GM12878 (cell line): ENCODE measurements at regions not wholly inside any gene's neighbourhood (a gene's known extent, or its start where the extent isn't known, plus 50 kb on each side); places are given as distances from the start of the nearest gene placed in this dataset.

Experiments used
- ATAC-seq: fragments of 200-7000 bp; cut with Tn5 transposase; 3 replicates; pipeline ENCODE4 v1.9.1; 2020; ENCODE audit warnings: mild to moderate bottlenecking, moderate library complexity
- BruUV-seq: library from RNA; stranded (reverse); fragments of 400-500 nt; replicated peaks from 2 replicates; lab custom pipeline; 2021; lab: Mats Ljungman, UMichigan
- CTCF ChIA-PET: fragments of 300-600 bp; sonication (Branson Sonifier 250); formaldehyde crosslinking; extraction: SDS; loops from one replicate; lab custom pipeline; 2021; ENCODE audit warnings: inconsistent platforms; lab: Yijun Ruan, JAX
- POLR2A ChIA-PET: fragments of 350-600 bp; formaldehyde crosslinking; extraction: SDS; loops from one replicate; lab custom pipeline; 2021; ENCODE audit warnings: inconsistent platforms; lab: Charles Lee
- RAD21 ChIA-PET: fragments of 300-600 bp; sonication (Branson Sonifier 250); formaldehyde crosslinking; loops from one replicate; lab custom pipeline; 2023; ENCODE audit warnings: antibody characterized with exemption; ENCODE audit not compliant: unreplicated experiment; lab: Charles Lee
- SMC1A ChIA-PET: fragments of 300-600 bp; sonication (Branson Sonifier 250); formaldehyde crosslinking; loops from one replicate; lab custom pipeline; 2023; ENCODE audit not compliant: unreplicated experiment, uncharacterized antibody; lab: Charles Lee
- DNase-seq: peaks from one replicate; pipeline ENCODE4 v3.0.0-alpha.2; 2011; ENCODE audit warnings: low read depth, low spot score
- FAIRE-seq: peaks from 3 replicates; lab custom pipeline; 2011; peaks lifted over from hg19 to GRCh38; lab: Jason Lieb, UNC
- H2AFZ ChIP-seq: 2 replicates; pipeline ENCODE4 v1.6.0; 2011; ENCODE audit warnings: low read depth, low read length, control low read depth; ENCODE audit not compliant: control insufficient read depth
- H3K27ac ChIP-seq: 2 replicates; pipeline ENCODE4 v1.5.1; 2011; ENCODE audit warnings: control low read depth; ENCODE audit not compliant: control insufficient read depth, insufficient read depth
- H3K27me3 ChIP-seq, 2 experiments: replicated peaks in 1 of 2; 2 replicates each; pipeline versions ENCODE4 v1.6.0 to v1.6.1; 2011; ENCODE audit warnings: low read length in 1 of 2; ENCODE audit not compliant: control insufficient read depth in 2 of 2, insufficient read depth in 2 of 2
- H3K36me3 ChIP-seq, 2 experiments: 2 replicates each; pipeline ENCODE4 v1.5.1; 2011; ENCODE audit warnings: low read length in 1 of 2; ENCODE audit not compliant: control insufficient read depth in 2 of 2, insufficient read depth in 2 of 2
- H3K4me1 ChIP-seq: 2 replicates; pipeline ENCODE4 v1.6.1; 2011; ENCODE audit warnings: mild to moderate bottlenecking, low read length, moderate library complexity, mixed read lengths; ENCODE audit not compliant: control insufficient read depth, insufficient read depth
- H3K4me2 ChIP-seq: 2 replicates; pipeline ENCODE4 v1.6.0; 2011; ENCODE audit warnings: control low read depth; ENCODE audit not compliant: control insufficient read depth, insufficient read depth
- H3K4me3 ChIP-seq: fragments of 200-600 bp; sonication (generic); 2 replicates; pipeline ENCODE4 v1.5.1; 2016
- H3K79me2 ChIP-seq: 2 replicates; pipeline ENCODE4 v1.6.0; 2011; ENCODE audit warnings: low read length; ENCODE audit not compliant: control insufficient read depth, insufficient read depth
- H3K9ac ChIP-seq: 2 replicates; pipeline ENCODE4 v1.8.0; 2011; ENCODE audit warnings: low read length, control low read depth, mixed read lengths; ENCODE audit not compliant: control insufficient read depth, insufficient read depth
- H3K9me3 ChIP-seq: replicated peaks from 3 replicates; pipeline ENCODE4 v1.5.1; 2011; ENCODE audit warnings: mild to moderate bottlenecking, low read length; ENCODE audit not compliant: control insufficient read depth, insufficient read depth
- H4K20me1 ChIP-seq: 2 replicates; pipeline ENCODE4 v1.6.0; 2011; ENCODE audit not compliant: control insufficient read depth, insufficient read depth
- BCLAF1 ChIP-seq: fragments of 450-650 bp; IDR thresholded peaks from 2 replicates; pipeline ENCODE4 v1.6.1; 2017; ENCODE audit warnings: antibody characterized with exemption, mild to moderate bottlenecking, moderate library complexity
- CHD4 ChIP-seq: fragments of 200-600 bp; sonication (generic); IDR thresholded peaks from 2 replicates; pipeline ENCODE4 v1.6.1; 2016; ENCODE audit warnings: mild to moderate bottlenecking
- CREB1 ChIP-seq: IDR thresholded peaks from 2 replicates; pipeline ENCODE4 v1.6.1; 2012; ENCODE audit warnings: low read depth, mild to moderate bottlenecking, inconsistent platforms
- EGR1 ChIP-seq, 2 experiments: IDR thresholded peaks; 1 replicate in 1 of 2; 2 replicates in 1 of 2; pipeline ENCODE4 v1.6.1; 2011 to 2012; ENCODE audit warnings: low read depth in 2 of 2, low read length in 2 of 2, borderline replicate concordance in 1 of 2, mild to moderate bottlenecking in 1 of 2, moderate library complexity in 1 of 2
- FOS ChIP-seq: IDR thresholded peaks from 3 replicates; pipeline ENCODE4 v1.6.1; 2011; ENCODE audit warnings: borderline replicate concordance; ENCODE audit not compliant: insufficient read length; ENCODE audit errors: extremely low read depth
- IRF3 ChIP-seq: fragments of 450-650 bp; IDR thresholded peaks from 2 replicates; pipeline ENCODE4 v1.6.1; 2014; ENCODE audit warnings: mild to moderate bottlenecking
- MXI1 ChIP-seq: fragments of 150-350 bp; IDR thresholded peaks from 2 replicates; pipeline ENCODE4 v1.6.1; 2011; ENCODE audit warnings: low read depth, mild to moderate bottlenecking, inconsistent platforms, low read length, improper control_type of control experiment
- NR2F1 ChIP-seq: fragments of 450-650 bp; conservative IDR thresholded peaks from 2 replicates; pipeline ENCODE4 v1.6.1; 2017; ENCODE audit warnings: mild to moderate bottlenecking
- NRF1 ChIP-seq: conservative IDR thresholded peaks from 2 replicates; pipeline ENCODE4 v1.6.1; 2011; ENCODE audit warnings: mild to moderate bottlenecking, low read depth, low read length, improper control_type of control experiment
- SPI1 ChIP-seq: IDR thresholded peaks from 2 replicates; pipeline ENCODE4 v1.6.1; 2011; ENCODE audit warnings: low read depth, mild to moderate bottlenecking, low read length, moderate library complexity, borderline replicate concordance; ENCODE audit not compliant: insufficient read depth
- WGBS: methylation state at CpG from one replicate; pipeline ENCODE4 v1.1.6; 2016; ENCODE audit warnings: low lambda C conversion rate; ENCODE audit not compliant: insufficient replicate concordance, insufficient coverage; ENCODE audit errors: missing lambda C conversion rate; 5-methylcytosine and 5-hydroxymethylcytosine counted together
- in situ Hi-C: fragments of 300-500 bp; cut with MboI; formaldehyde crosslinking; loops from 9 replicates; pipeline ENCODE4 v1.14.3; 2018; ENCODE audit warnings: mixed read lengths
- intact Hi-C: fragments of 100-400 bp; cut with micrococcal nuclease; formaldehyde crosslinking; loops from one replicate; pipeline ENCODE4 v1.14.2; 2022; ENCODE audit not compliant: unreplicated experiment
- TF ChIP-seq, protein P1 (sequence below): fragments of 150-350 bp; IDR thresholded peaks from 2 replicates; pipeline ENCODE4 v1.6.1; 2016; ENCODE audit warnings: low read depth, low read length
- TF ChIP-seq, protein P2 (sequence below): fragments of 450-650 bp; formaldehyde crosslinking; IDR thresholded peaks from 2 replicates; pipeline ENCODE4 v1.4.0; 2020; ENCODE audit warnings: mild to moderate bottlenecking, moderate library complexity

DNA sequence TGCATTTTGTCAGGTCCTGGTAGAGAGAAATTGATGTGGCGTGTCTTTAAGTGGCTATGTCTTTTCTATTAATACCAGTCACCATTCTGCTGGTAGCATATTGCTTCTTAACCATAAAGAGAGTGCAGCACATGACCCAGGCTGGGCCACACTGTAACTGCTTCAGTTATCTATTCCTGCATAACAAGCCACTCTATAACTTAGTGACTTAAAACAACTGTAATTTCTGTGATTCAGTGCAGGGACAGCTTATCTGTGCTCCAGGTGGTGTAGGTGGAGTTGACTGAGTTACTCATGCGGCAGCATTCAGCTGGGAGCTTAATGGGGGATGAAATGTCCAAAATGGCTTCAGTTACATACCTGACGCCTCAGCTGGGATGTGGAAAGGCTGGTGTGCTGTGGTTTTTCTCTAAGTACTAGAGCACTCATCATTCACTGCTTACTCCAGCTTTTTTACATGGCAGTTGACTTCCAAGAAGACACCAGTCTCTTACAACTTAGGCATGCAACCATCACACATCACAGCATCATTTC, 742.4 kb downstream of the SATB2 start:
- intact Hi-C loops (no loop called here), in situ Hi-C loops (no loop called here)
- no peaks in the 10 kb centered on the region for H3K36me3 ChIP-seq
- H3K4me1 ChIP-seq, result no peaks in the 10 kb centered on the region
- ChIA-PET RAD21 (interaction anchor here (1.0 to 1.6 kb wide), 2 partner anchors 10 to 56 kb away, joined by 3 read pairs; no protein-coding TSS in a partner anchor), POLR2A (interaction anchor here (1.4 kb wide), 1 partner anchor 8 kb away, joined by 3 read pairs; no protein-coding TSS in a partner anchor), SMC1A (interaction anchor here (1.1 to 6.2 kb wide), 9 partner anchors 10 to 58 kb away, joined by 3 to 30 read pairs (median 7); no protein-coding TSS in a partner anchor), CTCF (interaction anchor here (0.7 kb wide), 1 partner anchor 12 kb away, joined by 3 read pairs; no protein-coding TSS in a partner anchor)
- no peak overlapping the region for H3K27ac ChIP-seq
- no peaks in the 10 kb centered on the region for H3K27me3 ChIP-seq
- no peaks in the 10 kb centered on the region for H3K9me3 ChIP-seq
- no peak for FAIRE-seq
- peak; percentile 25 for ATAC-seq
- no peak overlapping the region for H3K4me3 ChIP-seq
- H3K79me2 ChIP-seq, result no peaks in the 10 kb centered on the region
- no peak overlapping the region for H2AFZ ChIP-seq
- H3K9ac ChIP-seq, result no peak overlapping the region
- no peak for DNase-seq
- 6% methylated on average over 3 of the region's 3 CpGs for WGBS
- no peaks in the 10 kb centered on the region for H4K20me1 ChIP-seq
- no TSS peak for BruUV-seq
- H3K4me2 ChIP-seq, result no peak overlapping the region
- no peak for TF ChIP-seq CREB1
- TF ChIP-seq, protein P1, sequence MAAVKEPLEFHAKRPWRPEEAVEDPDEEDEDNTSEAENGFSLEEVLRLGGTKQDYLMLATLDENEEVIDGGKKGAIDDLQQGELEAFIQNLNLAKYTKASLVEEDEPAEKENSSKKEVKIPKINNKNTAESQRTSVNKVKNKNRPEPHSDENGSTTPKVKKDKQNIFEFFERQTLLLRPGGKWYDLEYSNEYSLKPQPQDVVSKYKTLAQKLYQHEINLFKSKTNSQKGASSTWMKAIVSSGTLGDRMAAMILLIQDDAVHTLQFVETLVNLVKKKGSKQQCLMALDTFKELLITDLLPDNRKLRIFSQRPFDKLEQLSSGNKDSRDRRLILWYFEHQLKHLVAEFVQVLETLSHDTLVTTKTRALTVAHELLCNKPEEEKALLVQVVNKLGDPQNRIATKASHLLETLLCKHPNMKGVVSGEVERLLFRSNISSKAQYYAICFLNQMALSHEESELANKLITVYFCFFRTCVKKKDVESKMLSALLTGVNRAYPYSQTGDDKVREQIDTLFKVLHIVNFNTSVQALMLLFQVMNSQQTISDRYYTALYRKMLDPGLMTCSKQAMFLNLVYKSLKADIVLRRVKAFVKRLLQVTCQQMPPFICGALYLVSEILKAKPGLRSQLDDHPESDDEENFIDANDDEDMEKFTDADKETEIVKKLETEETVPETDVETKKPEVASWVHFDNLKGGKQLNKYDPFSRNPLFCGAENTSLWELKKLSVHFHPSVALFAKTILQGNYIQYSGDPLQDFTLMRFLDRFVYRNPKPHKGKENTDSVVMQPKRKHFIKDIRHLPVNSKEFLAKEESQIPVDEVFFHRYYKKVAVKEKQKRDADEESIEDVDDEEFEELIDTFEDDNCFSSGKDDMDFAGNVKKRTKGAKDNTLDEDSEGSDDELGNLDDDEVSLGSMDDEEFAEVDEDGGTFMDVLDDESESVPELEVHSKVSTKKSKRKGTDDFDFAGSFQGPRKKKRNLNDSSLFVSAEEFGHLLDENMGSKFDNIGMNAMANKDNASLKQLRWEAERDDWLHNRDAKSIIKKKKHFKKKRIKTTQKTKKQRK, result no peak
- TF ChIP-seq CHD4, result no peak
- no peak for TF ChIP-seq EGR1 (IDR thresholded peaks at IDR 0.05; ENCODE audit: borderline replicate concordance in 1 of 2, low read depth in 2 of 2, low read length in 2 of 2)
- no peak for TF ChIP-seq IRF3
- TF ChIP-seq BCLAF1, result no peak
- TF ChIP-seq NRF1, result no peak
- TF ChIP-seq, protein P2, sequence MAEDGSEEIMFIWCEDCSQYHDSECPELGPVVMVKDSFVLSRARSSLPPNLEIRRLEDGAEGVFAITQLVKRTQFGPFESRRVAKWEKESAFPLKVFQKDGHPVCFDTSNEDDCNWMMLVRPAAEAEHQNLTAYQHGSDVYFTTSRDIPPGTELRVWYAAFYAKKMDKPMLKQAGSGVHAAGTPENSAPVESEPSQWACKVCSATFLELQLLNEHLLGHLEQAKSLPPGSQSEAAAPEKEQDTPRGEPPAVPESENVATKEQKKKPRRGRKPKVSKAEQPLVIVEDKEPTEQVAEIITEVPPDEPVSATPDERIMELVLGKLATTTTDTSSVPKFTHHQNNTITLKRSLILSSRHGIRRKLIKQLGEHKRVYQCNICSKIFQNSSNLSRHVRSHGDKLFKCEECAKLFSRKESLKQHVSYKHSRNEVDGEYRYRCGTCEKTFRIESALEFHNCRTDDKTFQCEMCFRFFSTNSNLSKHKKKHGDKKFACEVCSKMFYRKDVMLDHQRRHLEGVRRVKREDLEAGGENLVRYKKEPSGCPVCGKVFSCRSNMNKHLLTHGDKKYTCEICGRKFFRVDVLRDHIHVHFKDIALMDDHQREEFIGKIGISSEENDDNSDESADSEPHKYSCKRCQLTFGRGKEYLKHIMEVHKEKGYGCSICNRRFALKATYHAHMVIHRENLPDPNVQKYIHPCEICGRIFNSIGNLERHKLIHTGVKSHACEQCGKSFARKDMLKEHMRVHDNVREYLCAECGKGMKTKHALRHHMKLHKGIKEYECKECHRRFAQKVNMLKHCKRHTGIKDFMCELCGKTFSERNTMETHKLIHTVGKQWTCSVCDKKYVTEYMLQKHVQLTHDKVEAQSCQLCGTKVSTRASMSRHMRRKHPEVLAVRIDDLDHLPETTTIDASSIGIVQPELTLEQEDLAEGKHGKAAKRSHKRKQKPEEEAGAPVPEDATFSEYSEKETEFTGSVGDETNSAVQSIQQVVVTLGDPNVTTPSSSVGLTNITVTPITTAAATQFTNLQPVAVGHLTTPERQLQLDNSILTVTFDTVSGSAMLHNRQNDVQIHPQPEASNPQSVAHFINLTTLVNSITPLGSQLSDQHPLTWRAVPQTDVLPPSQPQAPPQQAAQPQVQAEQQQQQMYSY (CRISPR knock-in tag), result no peak
- TF ChIP-seq NR2F1, result no peak
- no peak for TF ChIP-seq MXI1
- TF ChIP-seq SPI1, result no peak
- TF ChIP-seq FOS, result no peak
